Gastrocnemius medialis (tissue), 4 donors: ENCODE measurements at regions not wholly inside any gene's neighbourhood (a gene's known extent, or its start where the extent isn't known, plus 50 kb on each side); places are given as distances from the start of the nearest gene placed in this dataset.

Experiments used
- POLR2A ChIP-seq, 2 donors: fragments of 450-650 bp; IDR thresholded peaks; one replicate each; pipeline ENCODE4 v1.6.1; 2017; ENCODE audit warnings: antibody characterized with exemption in 2 of 2, mild to moderate bottlenecking in 2 of 2, moderate library complexity in 2 of 2
- TF ChIP-seq, protein P1 (sequence below), 5 experiments: fragments of 450-650 bp in 3 of 5; fragments of 200-600 bp in 2 of 5; sonication (generic) in 2 of 5; IDR thresholded peaks in 4 of 5; conservative IDR thresholded peaks in 1 of 5; 1 replicate in 4 of 5; 2 replicates in 1 of 5; pipeline ENCODE4 v1.5.1; 2016 to 2019; ENCODE audit warnings: antibody characterized with exemption in 5 of 5, mild to moderate bottlenecking in 3 of 5, moderate library complexity in 3 of 5

DNA sequence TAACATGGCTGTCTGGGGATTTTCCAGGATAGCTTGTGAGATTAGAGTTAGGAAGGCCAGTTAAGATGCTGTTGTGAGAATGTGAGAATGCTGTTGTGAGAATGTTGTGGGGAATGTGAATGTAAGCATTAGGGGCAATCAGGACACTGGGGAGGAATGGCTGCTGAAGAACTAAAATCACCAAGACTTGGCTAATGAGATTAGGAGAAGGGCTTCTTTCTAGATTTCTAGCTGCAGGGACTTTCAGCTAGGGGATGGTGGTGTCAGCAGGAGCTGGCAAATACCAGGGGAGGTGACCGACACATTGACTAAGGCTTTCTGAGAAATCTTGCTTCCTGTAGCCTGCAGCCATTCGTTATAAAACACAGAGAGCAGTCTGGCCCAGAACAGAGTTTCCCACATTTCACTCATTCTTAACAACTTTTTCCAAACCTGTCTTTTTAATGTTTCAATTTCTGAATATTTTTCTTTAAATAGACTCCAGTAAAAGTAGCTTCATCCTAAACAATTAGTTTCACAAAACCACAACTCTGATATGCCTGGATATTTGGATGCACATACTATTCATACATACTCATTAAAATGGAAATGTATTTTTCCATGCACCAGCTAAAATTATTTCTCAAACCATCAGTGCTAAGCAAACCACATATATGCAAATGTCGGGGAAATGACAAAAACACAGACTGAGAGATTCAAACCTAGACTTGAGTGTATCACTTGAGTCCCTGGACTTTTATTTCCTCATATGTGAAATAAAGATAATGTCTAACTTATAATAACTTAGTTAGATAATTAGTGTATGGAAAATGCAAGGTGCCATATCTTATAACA lies 89.3 kb upstream of the TNC start:
- no peak for TF ChIP-seq POLR2A (IDR thresholded peaks at IDR 0.05)
- TF ChIP-seq, protein P1, sequence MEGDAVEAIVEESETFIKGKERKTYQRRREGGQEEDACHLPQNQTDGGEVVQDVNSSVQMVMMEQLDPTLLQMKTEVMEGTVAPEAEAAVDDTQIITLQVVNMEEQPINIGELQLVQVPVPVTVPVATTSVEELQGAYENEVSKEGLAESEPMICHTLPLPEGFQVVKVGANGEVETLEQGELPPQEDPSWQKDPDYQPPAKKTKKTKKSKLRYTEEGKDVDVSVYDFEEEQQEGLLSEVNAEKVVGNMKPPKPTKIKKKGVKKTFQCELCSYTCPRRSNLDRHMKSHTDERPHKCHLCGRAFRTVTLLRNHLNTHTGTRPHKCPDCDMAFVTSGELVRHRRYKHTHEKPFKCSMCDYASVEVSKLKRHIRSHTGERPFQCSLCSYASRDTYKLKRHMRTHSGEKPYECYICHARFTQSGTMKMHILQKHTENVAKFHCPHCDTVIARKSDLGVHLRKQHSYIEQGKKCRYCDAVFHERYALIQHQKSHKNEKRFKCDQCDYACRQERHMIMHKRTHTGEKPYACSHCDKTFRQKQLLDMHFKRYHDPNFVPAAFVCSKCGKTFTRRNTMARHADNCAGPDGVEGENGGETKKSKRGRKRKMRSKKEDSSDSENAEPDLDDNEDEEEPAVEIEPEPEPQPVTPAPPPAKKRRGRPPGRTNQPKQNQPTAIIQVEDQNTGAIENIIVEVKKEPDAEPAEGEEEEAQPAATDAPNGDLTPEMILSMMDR (IDR thresholded peaks at IDR 0.05 in 4 of 5, conservative IDR thresholded peaks at IDR 0.05 in 1 of 5): no peak
